ENCODE measurements at regions not wholly inside any gene's neighbourhood (a gene's known extent, or its start where the extent isn't known, plus 50 kb on each side); places are given as distances from the start of the nearest gene placed in this dataset.

DNA sequence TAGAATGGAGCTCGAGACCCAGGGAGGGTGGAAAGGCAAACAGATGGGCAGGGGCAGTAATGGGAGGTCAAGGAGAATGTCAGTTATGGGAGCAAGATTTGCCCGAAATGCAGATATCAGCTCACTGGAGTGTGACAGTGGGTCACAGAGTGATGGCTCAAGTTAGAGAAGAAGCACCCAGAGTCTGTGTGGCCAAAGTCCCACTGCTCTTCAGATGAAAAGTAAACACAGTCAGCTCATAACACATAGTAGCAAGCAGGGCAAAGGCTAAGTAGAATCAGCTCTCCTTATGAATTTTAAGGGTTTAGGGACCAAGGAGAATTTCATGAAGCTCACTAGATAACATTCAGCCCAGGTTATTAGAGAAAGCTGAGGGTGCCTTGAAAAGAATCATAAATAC lies 264.9 kb upstream of the MON1B start:
- no peak for TF ChIP-seq POLR2AphosphoS5 (IDR thresholded peaks at IDR 0.05; ENCODE audit: low read depth, low read length)
- no peak for TF ChIP-seq TAF1 (IDR thresholded peaks at IDR 0.05; ENCODE audit: borderline replicate concordance, insufficient read depth, low read length)
- TF ChIP-seq, protein P1, sequence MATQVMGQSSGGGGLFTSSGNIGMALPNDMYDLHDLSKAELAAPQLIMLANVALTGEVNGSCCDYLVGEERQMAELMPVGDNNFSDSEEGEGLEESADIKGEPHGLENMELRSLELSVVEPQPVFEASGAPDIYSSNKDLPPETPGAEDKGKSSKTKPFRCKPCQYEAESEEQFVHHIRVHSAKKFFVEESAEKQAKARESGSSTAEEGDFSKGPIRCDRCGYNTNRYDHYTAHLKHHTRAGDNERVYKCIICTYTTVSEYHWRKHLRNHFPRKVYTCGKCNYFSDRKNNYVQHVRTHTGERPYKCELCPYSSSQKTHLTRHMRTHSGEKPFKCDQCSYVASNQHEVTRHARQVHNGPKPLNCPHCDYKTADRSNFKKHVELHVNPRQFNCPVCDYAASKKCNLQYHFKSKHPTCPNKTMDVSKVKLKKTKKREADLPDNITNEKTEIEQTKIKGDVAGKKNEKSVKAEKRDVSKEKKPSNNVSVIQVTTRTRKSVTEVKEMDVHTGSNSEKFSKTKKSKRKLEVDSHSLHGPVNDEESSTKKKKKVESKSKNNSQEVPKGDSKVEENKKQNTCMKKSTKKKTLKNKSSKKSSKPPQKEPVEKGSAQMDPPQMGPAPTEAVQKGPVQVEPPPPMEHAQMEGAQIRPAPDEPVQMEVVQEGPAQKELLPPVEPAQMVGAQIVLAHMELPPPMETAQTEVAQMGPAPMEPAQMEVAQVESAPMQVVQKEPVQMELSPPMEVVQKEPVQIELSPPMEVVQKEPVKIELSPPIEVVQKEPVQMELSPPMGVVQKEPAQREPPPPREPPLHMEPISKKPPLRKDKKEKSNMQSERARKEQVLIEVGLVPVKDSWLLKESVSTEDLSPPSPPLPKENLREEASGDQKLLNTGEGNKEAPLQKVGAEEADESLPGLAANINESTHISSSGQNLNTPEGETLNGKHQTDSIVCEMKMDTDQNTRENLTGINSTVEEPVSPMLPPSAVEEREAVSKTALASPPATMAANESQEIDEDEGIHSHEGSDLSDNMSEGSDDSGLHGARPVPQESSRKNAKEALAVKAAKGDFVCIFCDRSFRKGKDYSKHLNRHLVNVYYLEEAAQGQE (IDR thresholded peaks at IDR 0.05; ENCODE audit: insufficient read depth in 1 of 2, low read depth in 2 of 2, low read length in 2 of 2) = no peak
- no peak for TF ChIP-seq FOXP2 (optimal IDR thresholded peaks at IDR 0.05; ENCODE audit: borderline replicate concordance, extremely low read depth, extremely low read length, insufficient read depth)
- TF ChIP-seq SIN3A (IDR thresholded peaks at IDR 0.05; ENCODE audit: borderline replicate concordance, insufficient read depth, low read length) = no peak

DNA sequence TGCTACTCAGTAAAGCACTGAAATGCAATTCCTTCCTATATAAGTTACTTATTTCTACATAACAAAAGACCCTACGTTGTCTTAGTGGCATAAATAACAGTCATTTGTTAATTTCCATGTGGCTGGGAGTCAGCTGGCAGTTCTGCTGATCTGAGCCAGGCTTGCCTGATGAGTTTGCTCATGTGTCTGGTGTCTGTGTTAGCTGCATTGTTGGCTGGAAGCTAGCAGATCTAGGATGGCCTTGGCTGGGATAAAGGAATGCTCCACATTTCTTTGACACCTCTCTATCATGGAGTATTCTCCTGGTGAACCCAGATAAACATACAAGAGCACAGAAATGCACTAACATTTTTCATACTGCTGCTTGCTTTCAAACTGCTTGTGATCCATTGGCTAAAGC lies 264.4 kb upstream of the MON1B start:
- no peak for TF ChIP-seq FOXP2 (optimal IDR thresholded peaks at IDR 0.05; ENCODE audit: borderline replicate concordance, extremely low read depth, extremely low read length, insufficient read depth)
- TF ChIP-seq POLR2AphosphoS5 (IDR thresholded peaks at IDR 0.05; ENCODE audit: low read depth, low read length) = no peak
- no peak for TF ChIP-seq TAF1 (IDR thresholded peaks at IDR 0.05; ENCODE audit: borderline replicate concordance, insufficient read depth, low read length)
- TF ChIP-seq, protein P1 (IDR thresholded peaks at IDR 0.05; ENCODE audit: insufficient read depth in 1 of 2, low read depth in 2 of 2, low read length in 2 of 2) = no peak
- TF ChIP-seq SIN3A (IDR thresholded peaks at IDR 0.05; ENCODE audit: borderline replicate concordance, insufficient read depth, low read length) = no peak

DNA sequence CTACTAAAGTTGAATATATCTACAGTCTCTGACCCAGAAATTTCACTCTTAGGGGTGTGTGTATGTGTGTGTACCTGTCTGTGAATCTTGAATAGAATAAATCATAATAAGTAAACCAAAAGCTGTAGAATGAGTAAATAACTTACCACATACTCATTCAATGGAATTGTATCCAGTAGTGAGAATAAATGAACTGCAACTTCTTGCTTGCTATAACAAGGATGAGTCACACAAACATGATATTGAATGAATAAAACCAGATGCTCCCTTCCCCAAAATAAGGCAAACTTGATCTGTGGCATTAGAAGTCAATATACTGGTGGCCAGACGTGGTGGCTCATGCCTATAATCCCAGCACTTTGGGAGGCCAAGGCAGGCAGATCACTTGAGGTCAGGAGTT lies 259.8 kb upstream of the MON1B start:
- TF ChIP-seq POLR2AphosphoS5 (IDR thresholded peaks at IDR 0.05; ENCODE audit: low read depth, low read length) (no peak), TAF1 (IDR thresholded peaks at IDR 0.05; ENCODE audit: borderline replicate concordance, insufficient read depth, low read length) (no peak), SIN3A (IDR thresholded peaks at IDR 0.05; ENCODE audit: borderline replicate concordance, insufficient read depth, low read length) (no peak), FOXP2 (optimal IDR thresholded peaks at IDR 0.05; ENCODE audit: borderline replicate concordance, extremely low read depth, extremely low read length, insufficient read depth) (no peak)
- TF ChIP-seq, protein P1 (IDR thresholded peaks at IDR 0.05; ENCODE audit: insufficient read depth in 1 of 2, low read depth in 2 of 2, low read length in 2 of 2) = no peak

DNA sequence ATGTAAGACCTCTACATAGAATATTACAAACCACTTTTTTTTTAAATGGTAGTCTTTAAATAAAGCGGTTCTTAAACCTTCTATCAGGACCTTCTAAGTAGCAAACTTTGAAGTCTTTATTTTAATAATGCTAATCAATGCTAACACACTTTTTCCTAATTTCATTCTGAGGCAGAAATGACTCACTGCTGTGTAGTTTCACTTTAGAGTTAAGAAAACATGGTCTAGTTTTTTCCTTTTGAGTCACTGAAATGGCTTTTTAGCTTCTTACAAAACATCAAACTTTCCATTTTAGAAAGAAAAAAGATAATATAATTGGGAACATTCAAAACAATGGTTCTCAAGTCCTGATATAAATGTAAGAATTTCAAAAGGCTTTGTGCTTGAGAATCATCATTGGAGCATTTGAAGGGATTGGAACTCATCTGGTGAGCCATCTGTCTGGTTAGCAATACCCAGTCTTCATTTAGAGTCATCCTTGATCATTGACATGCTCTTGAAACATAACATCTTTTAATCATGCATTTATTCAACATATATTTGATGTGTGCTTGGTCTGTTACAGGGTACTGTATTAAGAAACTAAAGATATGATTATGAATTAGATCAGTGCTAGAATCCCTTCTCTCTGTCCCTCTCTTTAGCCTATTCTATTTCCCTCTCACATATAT lies 258.3 kb upstream of the MON1B start:
- TF ChIP-seq SIN3A (IDR thresholded peaks at IDR 0.05; ENCODE audit: borderline replicate concordance, insufficient read depth, low read length) = no peak
- TF ChIP-seq TAF1 (IDR thresholded peaks at IDR 0.05; ENCODE audit: borderline replicate concordance, insufficient read depth, low read length) = no peak
- TF ChIP-seq, protein P1 (IDR thresholded peaks at IDR 0.05; ENCODE audit: insufficient read depth in 1 of 2, low read depth in 2 of 2, low read length in 2 of 2) = no peak
- TF ChIP-seq FOXP2 (optimal IDR thresholded peaks at IDR 0.05; ENCODE audit: borderline replicate concordance, extremely low read depth, extremely low read length, insufficient read depth) = no peak
- TF ChIP-seq POLR2AphosphoS5 (IDR thresholded peaks at IDR 0.05; ENCODE audit: low read depth, low read length) = no peak
